ENCODE measurements at regions not wholly inside any gene's neighbourhood (a gene's known extent, or its start where the extent isn't known, plus 50 kb on each side); places are given as distances from the start of the nearest gene placed in this dataset.

DNA sequence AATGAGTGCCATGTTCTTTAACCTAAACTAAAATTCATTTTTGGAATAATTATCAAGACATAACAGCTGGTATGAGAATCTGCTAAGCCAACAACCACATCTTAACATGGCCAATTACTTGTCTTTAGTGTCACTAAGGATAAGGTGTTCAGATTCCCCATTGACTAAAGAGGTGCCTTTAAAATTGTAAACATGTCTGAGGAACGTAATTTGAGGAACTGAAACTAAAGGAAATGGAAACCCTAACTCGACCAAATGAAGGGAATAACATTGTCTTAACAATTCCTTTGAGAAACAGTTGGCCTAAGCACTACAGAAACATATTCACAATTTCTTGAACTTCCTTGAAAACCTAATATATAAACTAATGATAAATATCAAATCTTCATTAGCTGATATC, 355.4 kb upstream of the GULP1 start:
- no peak for DNase-seq (ENCODE audit: low read depth)

DNA sequence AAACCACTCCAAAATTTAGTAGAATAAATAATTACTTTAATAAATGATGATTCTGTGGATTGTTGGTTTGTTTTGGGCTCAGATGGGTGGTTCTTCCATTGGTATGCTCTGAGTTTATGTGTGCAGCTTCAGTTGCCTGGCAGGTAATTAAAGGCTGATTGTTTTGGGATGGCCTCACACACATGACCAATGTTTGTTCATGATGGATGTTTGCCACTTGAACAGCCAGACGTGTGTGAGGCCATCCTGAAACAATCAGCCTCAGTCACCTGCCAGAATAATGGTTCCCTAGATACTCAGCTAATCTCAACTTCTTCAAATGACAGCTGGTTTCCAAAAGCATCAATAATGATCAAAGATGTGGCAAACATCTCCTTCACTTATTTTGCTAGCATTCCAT, 352.5 kb upstream of the GULP1 start:
- DNase-seq (ENCODE audit: low read depth), result no peak

DNA sequence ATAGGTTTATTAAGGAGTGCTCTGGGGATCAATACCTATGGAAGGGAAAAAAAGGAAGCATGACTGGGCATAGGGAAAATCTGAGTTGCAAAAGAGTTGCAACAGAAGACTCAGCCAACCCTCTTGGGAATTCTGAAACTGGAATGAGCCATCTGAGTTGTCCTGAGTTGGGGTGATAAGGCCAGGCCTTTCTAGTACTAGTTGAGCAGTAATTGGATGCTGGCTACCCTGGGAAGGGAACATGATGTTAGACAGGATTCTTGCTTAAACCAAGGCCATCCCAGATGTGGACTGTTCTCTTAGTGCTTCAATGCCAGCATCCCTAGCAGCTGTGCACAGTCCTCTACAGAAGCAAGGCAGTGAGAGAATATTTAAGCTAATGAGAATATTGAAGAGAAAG, 348.8 kb upstream of the GULP1 start:
- no peak for DNase-seq (ENCODE audit: low read depth)

DNA sequence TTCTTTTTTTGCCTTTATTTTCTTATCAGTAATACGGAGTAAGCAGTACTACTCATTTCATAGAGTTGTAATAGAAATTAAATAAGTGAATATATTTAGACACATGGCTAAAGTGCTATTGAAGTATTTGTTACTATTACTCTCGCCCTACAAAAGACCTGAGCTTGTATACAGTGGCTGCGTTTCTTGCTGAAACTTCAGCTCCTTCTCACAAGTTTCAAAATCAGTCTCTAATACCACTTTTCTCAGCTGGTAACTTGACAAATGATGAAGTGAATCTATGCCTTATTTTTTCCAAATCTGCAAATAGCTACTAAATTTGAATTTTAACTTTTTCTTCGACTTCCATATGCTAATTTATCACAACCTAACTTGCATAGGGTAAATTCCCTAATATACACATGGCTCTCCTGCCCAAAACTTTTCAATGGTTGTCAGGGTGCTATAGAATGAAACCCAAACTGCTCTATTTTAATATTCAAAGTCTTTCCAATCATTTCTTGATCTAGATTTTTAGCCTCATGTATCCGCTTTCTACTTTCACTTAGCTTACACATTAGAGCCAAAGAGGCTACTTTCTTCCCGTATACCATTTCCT, 347.8 kb upstream of the GULP1 start:
- no peak for DNase-seq (ENCODE audit: low read depth)

DNA sequence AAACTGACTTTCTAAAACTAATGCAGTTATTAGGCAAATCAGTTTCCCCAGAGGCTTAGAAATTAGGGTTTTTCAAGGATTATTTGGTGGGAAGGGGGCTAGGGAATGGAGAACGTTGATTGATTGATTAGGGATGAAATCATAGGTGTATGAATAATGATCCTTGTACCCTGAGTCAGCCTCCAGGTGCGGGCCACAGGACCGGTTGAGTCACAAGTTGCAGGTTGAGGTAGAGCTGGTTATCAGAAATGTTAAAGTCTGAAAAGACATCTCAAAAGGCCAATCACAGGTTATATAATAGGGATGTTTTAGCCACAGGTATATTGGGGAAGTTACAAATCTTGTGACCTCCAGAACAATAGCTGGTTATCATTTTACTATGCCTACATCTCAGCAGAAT, 341.8 kb upstream of the GULP1 start:
- DNase-seq (ENCODE audit: low read depth), result no peak

DNA sequence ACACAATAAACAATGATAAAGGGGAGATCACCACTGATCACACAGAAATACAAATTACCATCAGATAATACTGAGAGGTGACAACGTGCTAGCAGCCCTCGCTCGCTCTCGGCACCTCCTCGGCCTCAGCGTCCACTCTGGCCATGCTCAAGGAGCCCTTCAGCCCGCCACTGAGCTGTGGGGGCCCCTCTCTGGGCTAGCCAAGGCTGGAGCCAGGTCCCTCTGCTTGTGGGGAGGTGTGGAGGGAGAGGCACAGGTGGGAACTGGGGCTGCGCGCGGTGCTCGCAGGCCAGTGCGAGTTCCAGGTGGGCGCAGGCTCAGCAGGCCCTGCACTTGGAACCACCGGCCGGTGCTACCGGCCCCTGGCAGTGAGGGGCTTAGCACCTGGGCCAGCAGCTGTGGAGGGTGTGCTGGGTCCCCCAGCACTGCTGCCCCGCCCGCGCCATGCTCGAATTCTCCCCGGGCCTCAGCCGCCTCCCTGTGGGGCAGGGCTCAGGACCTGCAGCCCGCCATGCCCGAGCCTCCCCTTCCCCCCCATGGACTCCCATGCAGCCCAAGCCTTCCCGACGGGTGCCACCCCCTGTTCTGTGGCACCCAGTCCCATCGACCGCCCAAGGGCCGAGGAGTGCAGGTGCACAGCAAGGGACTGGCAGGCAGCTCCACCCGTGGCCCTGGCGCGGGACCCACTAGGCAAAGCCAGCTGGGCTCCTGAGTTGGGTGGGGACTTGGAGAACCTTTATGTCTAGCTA, 340.0 kb upstream of the GULP1 start:
- no peak for DNase-seq (ENCODE audit: low read depth)

DNA sequence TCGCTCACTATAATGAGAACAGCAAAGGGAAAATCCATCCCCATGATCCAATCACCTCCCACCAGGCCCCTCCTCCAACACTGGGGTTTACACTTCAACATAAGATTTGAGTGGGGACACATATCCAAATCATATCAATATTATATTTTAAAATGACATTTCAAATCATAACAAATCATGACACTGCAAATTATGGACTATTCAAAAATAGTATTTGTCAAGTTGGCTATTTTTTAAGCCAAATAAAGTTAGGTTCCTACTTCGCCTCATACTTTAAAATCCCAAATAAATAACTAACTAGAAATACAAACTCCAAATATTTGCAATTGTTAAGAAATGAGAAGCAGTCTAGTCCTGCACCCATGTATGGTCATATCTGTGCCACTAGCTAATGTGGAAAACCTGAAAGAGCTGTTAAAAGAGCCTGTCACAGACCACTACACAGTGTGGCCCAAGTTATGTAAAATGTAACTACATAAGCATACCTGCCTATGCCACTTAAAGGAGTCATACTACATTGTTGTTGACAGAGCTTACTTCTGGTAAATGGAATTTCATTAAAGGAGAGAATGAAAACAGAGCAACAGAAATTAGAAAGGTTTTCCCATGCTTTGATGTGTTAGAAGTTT, 334.7 kb upstream of the GULP1 start:
- DNase-seq (ENCODE audit: low read depth), result no peak

DNA sequence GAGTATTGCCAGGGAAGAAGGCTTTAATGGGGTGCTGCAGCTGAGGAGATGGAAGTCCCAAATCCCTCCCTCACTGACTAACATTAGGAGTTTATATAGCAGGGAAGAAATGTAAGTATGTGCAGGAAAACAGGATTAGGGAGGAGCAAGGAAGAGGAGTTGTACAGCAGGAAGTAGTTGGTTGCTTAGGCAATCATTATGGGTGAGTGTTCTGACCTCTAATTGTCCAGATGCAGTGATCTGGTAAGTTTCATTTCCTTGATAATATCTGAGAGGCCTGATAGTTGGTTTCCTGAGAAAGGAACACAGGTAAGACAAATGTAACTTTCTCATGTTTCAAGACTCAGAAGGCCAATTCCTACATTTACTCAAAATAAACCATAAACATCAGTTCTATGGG, 331.9 kb upstream of the GULP1 start:
- no peak for DNase-seq (ENCODE audit: low read depth)

DNA sequence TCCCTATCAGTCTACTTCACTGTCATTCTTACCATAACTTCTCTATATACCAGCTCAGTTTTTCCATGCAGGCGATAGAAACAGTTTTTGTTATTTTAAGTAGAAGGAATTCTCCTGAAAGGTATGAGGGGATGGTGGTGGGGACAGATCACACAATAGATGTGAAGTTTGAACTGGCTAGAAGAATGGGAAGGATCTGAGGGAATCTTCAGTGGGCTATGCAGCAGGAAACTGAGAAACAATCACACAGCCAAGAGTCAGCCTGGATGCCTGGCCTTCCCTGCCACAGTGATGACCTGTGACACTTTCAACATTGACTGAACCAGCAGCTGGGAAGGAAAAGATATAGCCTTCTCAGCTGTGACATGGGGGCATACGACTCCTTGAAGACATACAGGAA, 329.1 kb upstream of the GULP1 start:
- DNase-seq (ENCODE audit: low read depth), result no peak

DNA sequence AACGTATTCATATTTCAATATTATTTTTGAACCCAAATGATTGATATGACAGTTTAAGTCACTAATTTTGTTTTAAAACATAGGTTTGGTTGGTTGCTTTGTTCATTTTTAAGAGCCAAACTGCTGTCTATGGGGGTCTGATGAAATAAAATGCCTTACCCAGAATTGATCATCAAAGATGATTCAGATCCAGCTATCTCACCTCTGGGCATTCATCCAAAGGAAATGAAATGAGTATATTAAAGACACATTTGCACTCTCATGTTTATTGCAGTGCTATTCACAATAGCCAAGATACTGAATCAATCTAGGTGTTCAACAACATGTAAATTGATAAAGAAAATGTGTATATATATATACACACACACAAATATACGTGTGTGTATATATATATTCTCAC, 326.9 kb upstream of the GULP1 start:
- DNase-seq (ENCODE audit: low read depth), result peak; percentile 6

DNA sequence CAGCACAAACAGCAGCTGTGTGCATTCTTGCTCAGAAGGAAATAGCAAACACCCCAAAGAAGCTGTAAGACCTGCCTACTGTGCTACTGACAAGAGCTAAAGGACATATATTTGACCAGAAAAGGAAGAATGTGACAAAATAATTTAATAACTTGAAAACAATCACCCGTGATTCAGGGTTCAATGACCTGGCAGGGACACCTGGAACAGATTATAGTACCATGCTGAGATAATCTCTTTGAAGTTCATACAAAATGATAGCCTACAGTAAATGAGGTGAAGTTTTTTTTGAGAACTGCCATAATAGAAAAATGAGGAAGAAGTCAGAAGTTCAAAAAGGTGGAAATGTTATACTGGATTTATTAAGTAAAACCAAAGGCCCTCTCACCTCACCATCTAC, 324.8 kb upstream of the GULP1 start:
- no peak for DNase-seq (ENCODE audit: low read depth)

DNA sequence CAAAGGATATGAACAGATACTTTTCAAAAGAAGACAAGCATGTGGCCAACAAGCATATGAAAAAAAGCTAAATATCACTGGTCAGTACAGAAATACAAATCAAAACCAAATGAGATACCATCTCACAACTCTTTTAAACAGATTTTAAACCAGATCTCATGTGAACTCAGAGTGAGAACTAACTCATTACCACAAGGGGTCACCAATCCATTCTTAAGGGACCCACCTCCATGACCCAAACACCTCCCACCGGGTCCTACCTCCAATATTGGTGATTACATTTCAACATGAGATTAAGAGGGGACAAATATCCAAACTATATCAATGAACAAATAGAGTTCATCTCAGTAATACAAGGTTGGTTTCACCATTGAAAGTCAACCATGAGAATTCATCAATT, 319.8 kb upstream of the GULP1 start:
- DNase-seq (ENCODE audit: low read depth), result no peak

DNA sequence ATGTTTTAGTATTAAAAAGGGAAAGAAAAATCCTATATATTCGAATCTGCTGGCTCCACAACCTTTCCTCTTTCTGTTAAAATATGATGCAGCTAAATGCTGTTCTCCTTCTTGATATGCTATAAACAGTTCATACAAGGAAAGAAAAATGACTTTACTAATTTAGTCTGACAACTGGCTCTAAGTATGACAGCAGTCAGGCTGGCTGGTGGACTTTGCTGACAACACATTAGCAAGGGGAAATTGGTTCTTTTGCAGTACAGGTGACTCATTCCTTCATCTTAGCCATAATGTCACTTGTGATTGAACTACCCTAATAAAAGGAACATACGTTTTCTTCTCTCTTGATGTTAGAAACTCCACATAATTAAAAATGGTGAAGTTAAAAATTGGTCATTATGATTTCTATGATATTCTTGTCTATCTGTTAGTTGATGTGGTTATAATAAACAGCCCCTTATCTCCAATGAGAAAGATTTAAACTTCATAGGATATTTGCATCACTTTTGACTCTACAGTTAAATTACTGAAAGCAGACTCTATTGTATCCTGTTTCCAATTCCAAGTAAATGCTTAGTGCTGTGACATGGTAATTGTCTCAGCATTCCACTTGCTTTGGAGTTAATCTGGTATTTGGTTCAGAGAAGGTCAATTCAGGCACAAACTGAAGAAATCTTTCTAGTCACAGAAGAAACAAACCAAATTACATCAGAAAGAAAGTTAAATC, 315.3 kb upstream of the GULP1 start:
- no peak for DNase-seq (ENCODE audit: low read depth)

DNA sequence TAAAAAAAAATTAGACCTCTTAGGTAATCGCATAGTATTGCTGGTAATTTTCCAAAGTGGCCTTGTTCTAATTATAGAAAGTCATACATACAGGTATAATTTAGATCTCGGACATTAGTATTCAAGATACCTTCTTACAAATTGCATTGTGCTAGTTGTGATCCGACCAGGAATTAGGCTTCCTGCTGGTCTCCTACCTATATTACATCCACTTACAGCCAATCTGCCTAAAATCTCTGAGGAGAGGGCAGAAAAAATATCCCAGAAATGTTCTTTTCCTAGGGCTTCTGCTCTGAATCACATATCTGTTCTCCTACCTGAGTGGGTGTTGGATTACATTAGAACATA, 314.7 kb upstream of the GULP1 start:
- no peak for DNase-seq (ENCODE audit: low read depth)

DNA sequence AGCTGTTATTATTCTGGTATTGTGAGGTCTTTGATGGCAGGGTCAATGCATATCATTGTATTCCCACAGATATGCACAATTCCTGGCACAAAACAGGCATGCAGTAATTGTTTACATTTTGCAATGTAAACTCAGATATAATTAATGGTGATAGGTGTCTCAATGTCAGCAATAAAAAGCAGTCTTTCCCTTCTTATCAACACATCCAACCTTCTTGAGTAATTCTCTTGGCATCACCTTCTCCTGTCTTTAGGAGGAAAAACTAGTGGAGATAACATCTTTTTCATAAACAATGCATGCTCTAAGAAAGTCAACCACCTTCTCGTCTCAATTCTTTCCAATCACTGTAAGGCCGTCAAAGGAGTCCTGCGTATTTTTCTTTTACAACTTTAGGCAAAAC, 313.3 kb upstream of the GULP1 start:
- no peak for DNase-seq (ENCODE audit: low read depth)

DNA sequence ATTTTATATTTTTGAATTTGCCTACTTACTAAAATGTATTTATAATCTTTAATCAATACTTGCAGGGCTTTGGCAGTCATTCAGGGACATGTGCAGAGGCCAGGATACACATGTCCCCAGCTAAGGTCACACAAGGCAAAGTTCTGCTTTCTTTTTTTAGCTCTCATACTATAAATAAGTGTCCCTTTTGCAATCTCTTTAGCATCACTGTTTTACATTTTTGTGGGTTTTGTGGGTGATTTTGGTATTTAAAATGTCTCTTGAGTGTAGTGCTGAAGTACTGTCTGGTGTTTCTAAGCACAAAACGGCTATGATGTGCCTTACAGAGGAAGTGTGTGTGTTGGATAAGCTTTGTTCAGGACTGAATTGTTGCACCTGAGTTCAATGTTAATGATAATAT, 309.0 kb upstream of the GULP1 start:
- peak; percentile 83 for DNase-seq (ENCODE audit: low read depth)

DNA sequence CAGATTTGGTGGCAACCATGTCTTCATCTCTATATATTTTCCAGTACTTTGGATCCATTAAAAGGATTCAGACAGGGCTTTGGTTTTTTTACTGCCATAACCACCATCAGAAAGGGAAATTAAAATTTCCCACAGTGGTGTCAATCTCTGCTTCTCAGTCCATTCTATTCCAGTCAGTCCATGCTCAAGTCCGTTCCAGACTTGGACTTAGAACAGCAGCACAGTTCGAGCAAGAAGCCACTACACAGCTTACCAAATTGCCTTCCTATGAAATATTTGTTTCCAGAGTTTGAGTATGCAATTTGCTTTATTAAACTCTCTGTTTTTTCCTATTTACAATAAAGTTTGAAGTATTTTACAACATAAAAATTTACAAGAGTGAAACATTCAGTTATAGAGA, 306.5 kb upstream of the GULP1 start:
- no peak for DNase-seq (ENCODE audit: low read depth)

DNA sequence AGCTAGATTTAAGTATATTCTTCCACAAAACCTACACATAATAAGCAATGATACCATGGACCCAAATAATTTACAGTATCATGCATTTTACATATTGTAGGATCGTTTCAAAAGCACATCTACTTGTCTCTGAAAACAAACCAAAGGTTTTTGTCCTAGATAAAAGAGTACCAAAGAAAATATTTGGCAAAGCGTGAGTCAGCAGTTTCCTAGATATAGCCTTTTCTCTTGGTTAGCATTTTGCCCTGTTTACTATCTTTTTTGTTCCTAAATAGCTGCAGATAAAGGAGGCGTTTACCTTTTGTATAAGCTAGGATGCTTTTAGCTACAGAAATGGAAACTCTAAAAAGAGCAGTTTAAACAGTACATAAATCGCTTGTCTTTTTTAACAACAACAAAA, 305.8 kb upstream of the GULP1 start:
- no peak for DNase-seq (ENCODE audit: low read depth)

DNA sequence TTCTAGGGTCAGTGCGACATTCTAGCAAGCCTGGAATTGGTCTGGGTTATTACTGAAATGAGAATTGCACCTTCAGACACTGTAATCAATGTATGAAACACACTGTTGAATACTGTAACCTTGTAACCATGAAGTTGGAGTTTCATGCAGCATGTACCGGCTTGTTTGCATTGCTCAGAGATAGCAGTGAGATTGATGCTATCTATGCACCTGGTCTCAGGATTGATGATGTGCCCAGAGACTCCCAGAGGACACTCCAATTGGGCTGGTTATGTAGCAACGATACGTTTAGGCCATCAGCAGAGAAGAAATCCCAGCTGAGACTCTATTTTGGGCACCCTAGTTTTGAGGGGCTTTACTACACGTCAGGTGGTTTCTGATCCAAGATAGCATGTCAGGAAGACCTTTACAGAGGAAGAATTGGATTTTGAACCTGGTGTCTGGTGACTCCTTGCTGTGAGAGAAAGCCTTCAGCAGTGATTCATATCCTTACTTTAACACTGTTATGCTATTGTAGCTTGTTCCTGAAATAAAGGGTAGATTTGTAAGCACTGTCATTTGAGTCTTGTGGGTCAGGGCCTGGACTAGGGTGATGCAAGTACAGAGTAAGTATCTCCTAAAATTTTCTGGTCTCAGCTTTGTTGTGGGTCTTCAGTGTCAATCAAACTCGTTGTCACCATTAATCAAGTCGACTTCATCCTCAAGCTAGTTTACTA, 305.1 kb upstream of the GULP1 start:
- peak; percentile 4 for DNase-seq (ENCODE audit: low read depth)

DNA sequence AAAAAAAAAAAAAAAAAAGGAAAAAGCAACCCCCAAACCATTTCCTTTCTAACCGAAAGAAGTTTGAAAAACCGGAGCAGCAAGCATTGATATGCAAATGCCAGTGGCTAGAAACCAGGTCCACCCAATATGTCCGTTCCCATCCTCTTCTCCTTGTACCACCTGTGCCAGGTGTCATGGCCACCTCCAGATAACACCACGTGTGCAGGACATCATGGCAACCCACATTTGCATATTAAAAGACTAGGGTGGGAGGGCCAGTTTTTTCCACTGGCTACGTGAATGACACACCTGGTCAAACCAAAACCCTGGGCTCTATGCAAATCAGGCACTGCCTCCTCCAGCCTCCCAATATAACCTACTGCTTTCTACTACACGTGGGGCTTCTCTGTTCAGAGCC, 303.3 kb upstream of the GULP1 start:
- no peak for DNase-seq (ENCODE audit: low read depth)

DNA sequence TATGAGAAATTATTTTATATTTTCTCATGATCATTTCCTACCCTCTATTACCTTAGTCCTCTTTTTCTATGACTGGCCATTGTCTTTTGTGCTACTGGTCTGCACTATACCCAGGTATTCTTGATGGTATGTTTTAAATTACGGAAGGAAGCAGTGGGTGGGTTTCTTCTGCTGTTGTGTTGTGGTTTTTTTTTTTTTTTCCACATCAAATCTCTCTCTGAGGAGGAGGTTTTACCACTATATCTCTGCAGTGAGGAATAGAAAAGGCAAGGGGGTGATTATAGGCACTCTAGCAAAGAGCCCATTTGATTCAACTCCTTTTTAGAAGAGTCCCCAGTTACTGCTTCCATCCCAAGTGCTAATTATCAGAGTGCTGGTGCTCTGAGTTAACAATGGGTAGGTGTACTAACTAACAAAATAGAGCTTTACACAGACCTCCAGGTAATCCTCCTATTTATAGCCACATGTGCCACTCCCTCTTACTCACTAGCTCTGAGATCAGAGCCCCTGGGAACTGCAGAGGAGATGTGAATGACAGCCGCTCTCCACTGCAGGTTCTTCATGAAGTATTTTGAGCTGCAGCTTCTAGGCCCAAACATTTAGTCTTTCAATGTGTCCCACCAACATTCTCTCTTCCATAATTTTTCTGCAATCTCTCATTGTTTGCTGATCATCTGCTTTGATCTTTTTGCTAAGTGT, 301.6 kb upstream of the GULP1 start:
- no peak for DNase-seq (ENCODE audit: low read depth)

DNA sequence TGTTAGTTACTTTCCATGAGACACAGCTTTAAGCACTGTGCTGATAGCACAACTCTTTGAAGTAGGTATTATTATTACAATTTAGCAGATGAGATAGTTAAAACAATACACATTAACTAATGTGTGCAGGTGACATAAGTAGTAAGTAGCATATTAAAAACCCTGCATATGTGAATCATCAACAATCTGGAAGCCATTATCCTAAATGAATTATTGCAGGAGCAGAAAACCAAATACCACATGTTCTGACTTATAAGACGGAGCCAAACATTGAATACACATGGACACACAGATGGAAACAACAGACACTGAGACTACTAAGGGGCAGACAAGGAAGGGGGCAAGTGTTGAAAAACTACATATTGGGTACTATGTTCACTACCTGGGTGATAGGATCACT, 300.3 kb upstream of the GULP1 start:
- DNase-seq (ENCODE audit: low read depth), result no peak
